ENCODE measurements at regions not wholly inside any gene's neighbourhood (a gene's known extent, or its start where the extent isn't known, plus 50 kb on each side); places are given as distances from the start of the nearest gene placed in this dataset.

- in situ Hi-C loops (cut with MboI; ENCODE audit: low pct_ligation_motif_present in 1 of 4, low pct_unique_long_range_greater_than_20kb in 1 of 4, low sequenced_read_pairs in 3 of 4) (no loop called here), intact Hi-C loops (cut with DNase I; ENCODE audit: low total_unique reads) (no loop called here)
- TF ChIP-seq CTCF (IDR thresholded peaks at IDR 0.05), result no peak
- TF ChIP-seq POLR2AphosphoS5 (IDR thresholded peaks at IDR 0.05), result no peak
- TF ChIP-seq EP300 (IDR thresholded peaks at IDR 0.05; ENCODE audit: low read depth), result no peak
- no peak for TF ChIP-seq POLR2A (IDR thresholded peaks at IDR 0.05)
- 84% methylated on average over 12 of the region's 12 CpGs; no CpG with 5 or more reads in 1 of the 2 donors for WGBS, 2 donors (ENCODE audit: low coverage in 1 of 2)
- no peak for DNase-seq
- Histone ChIP-seq H3K27me3 (no peaks in the 10 kb centered on the region), H3K9me3 (no peaks in the 10 kb centered on the region), H3K4me3 (no peak overlapping the region), H3K27ac (no peak overlapping the region), H3K4me1 (no peaks in the 10 kb centered on the region), H3K36me3 (no peaks in the 10 kb centered on the region)
Measured at GRCh38 chr18:78523850-78524249, 455.8 kb upstream of the SALL3 start.

GRCh38 chr18:78525366-78526111, 454.1 kb upstream of the SALL3 start:
- no peak for TF ChIP-seq EP300 (IDR thresholded peaks at IDR 0.05; ENCODE audit: low read depth)
- TF ChIP-seq CTCF (IDR thresholded peaks at IDR 0.05), result no peak
- TF ChIP-seq POLR2A (IDR thresholded peaks at IDR 0.05), result no peak
- no peak for TF ChIP-seq POLR2AphosphoS5 (IDR thresholded peaks at IDR 0.05)
- Histone ChIP-seq H3K4me3 (no peak overlapping the region), H3K9me3 (no peaks in the 10 kb centered on the region), H3K4me1 (no peaks in the 10 kb centered on the region), H3K36me3 (no peaks in the 10 kb centered on the region), H3K27me3 (no peaks in the 10 kb centered on the region), H3K27ac (no peak overlapping the region)
- in situ Hi-C loops (cut with MboI; ENCODE audit: low pct_ligation_motif_present in 1 of 4, low pct_unique_long_range_greater_than_20kb in 1 of 4, low sequenced_read_pairs in 3 of 4) (no loop called here), intact Hi-C loops (cut with DNase I; ENCODE audit: low total_unique reads) (no loop called here)
- no peak for DNase-seq
- 85 to 94% methylated on average over 4 to 11 of the region's 11 CpGs for WGBS, 2 donors (ENCODE audit: low coverage in 1 of 2)

- no peak overlapping the region for H3K4me3 ChIP-seq
- no peaks in the 10 kb centered on the region for H3K27me3 ChIP-seq
- no peaks in the 10 kb centered on the region for H3K36me3 ChIP-seq
- in situ Hi-C loops (cut with MboI; ENCODE audit: low pct_ligation_motif_present in 1 of 4, low pct_unique_long_range_greater_than_20kb in 1 of 4, low sequenced_read_pairs in 3 of 4), result no loop called here
- 64 to 68% methylated on average over 10 of the region's 10 CpGs for WGBS, 2 donors (ENCODE audit: low coverage in 1 of 2)
- no peaks in the 10 kb centered on the region for H3K4me1 ChIP-seq
- DNase-seq, result no peak
- H3K27ac ChIP-seq, result no peak overlapping the region
- no peaks in the 10 kb centered on the region for H3K9me3 ChIP-seq
- TF ChIP-seq EP300 (IDR thresholded peaks at IDR 0.05; ENCODE audit: low read depth) (no peak), POLR2AphosphoS5 (IDR thresholded peaks at IDR 0.05) (no peak), POLR2A (IDR thresholded peaks at IDR 0.05) (no peak), CTCF (IDR thresholded peaks at IDR 0.05) (no peak)
- intact Hi-C loops (cut with DNase I; ENCODE audit: low total_unique reads), result no loop called here
Measured at GRCh38 chr18:78526275-78526674, 453.3 kb upstream of the SALL3 start.

- H3K9me3 ChIP-seq, result no peaks in the 10 kb centered on the region
- no peak overlapping the region for H3K27ac ChIP-seq
- DNase-seq, result no peak
- intact Hi-C loops (cut with DNase I; ENCODE audit: low total_unique reads) (no loop called here), in situ Hi-C loops (cut with MboI; ENCODE audit: low pct_ligation_motif_present in 1 of 4, low pct_unique_long_range_greater_than_20kb in 1 of 4, low sequenced_read_pairs in 3 of 4) (no loop called here)
- H3K36me3 ChIP-seq, result no peaks in the 10 kb centered on the region
- no peaks in the 10 kb centered on the region for H3K4me1 ChIP-seq
- no peaks in the 10 kb centered on the region for H3K27me3 ChIP-seq
- no peak for TF ChIP-seq POLR2A (IDR thresholded peaks at IDR 0.05)
- no peak for TF ChIP-seq CTCF (IDR thresholded peaks at IDR 0.05)
- no peak for TF ChIP-seq EP300 (IDR thresholded peaks at IDR 0.05; ENCODE audit: low read depth)
- no peak for TF ChIP-seq POLR2AphosphoS5 (IDR thresholded peaks at IDR 0.05)
- 65 to 76% methylated on average over 5 to 19 of the region's 19 CpGs for WGBS, 2 donors (ENCODE audit: low coverage in 1 of 2)
- H3K4me3 ChIP-seq, result no peak overlapping the region
Measured at GRCh38 chr18:78526923-78527711, 452.5 kb upstream of the SALL3 start.
